H1 (cell line): ENCODE measurements at regions not wholly inside any gene's neighbourhood (a gene's known extent, or its start where the extent isn't known, plus 50 kb on each side); places are given as distances from the start of the nearest gene placed in this dataset.

Source experiments
- CTCF ChIA-PET: fragments of 300-600 bp; sonication (Branson Sonifier 250); formaldehyde crosslinking; loops from one replicate; lab custom pipeline; 2021; ENCODE audit not compliant: partially characterized antibody; lab: Charles Lee
- POLR2A ChIA-PET: fragments of 300-600 bp; sonication (Branson Sonifier 250); formaldehyde crosslinking; loops from one replicate; lab custom pipeline; 2021; ENCODE audit warnings: inconsistent platforms; ENCODE audit not compliant: partially characterized antibody; lab: Charles Lee
- DNase-seq, 2 experiments: peaks; one replicate each; pipeline versions ENCODE4 v3.0.0 to v3.0.0-alpha.2; 2010 to 2022; ENCODE audit warnings: low spot score in 2 of 2, low read depth in 1 of 2, mixed read lengths in 1 of 2
- FAIRE-seq: peaks from 2 replicates; lab custom pipeline; 2011; peaks lifted over from hg19 to GRCh38; lab: Jason Lieb, UNC
- H2AFZ ChIP-seq: 2 replicates; pipeline ENCODE4 v1.8.1; 2012; ENCODE audit warnings: low read length, inconsistent platforms
- H2AK5ac ChIP-seq: 2 replicates; pipeline ENCODE4 v1.6.1; 2013; ENCODE audit warnings: low read depth, low read length
- H2BK120ac ChIP-seq: replicated peaks from 2 replicates; pipeline ENCODE3; 2013; ENCODE audit warnings: low read depth, low read length, inconsistent platforms
- H2BK12ac ChIP-seq: 2 replicates; pipeline ENCODE4 v1.6.1; 2013; ENCODE audit warnings: low read depth, low read length
- H2BK15ac ChIP-seq: 2 replicates; pipeline ENCODE4 v1.6.1; 2013; ENCODE audit warnings: low read length
- H2BK20ac ChIP-seq: 2 replicates; pipeline ENCODE4 v1.6.1; 2013; ENCODE audit warnings: low read length
- H2BK5ac ChIP-seq: 2 replicates; pipeline ENCODE4 v1.6.1; 2013; ENCODE audit warnings: low read depth, low read length
- H3K14ac ChIP-seq: 2 replicates; pipeline ENCODE4 v1.6.1; 2013; ENCODE audit warnings: inconsistent platforms; ENCODE audit not compliant: insufficient read length
- H3K18ac ChIP-seq: 2 replicates; pipeline ENCODE4 v1.6.1; 2013; ENCODE audit warnings: low read length; ENCODE audit errors: extremely low read depth
- H3K23ac ChIP-seq: 2 replicates; pipeline ENCODE4 v1.6.1; 2013; ENCODE audit warnings: inconsistent platforms; ENCODE audit not compliant: insufficient read length
- H3K23me2 ChIP-seq: 2 replicates; pipeline ENCODE4 v1.6.1; 2013; ENCODE audit warnings: low read depth, low read length
- H3K27ac ChIP-seq: 2 replicates; pipeline ENCODE4 v1.6.1; 2011; ENCODE audit warnings: low read depth, low read length, inconsistent platforms
- H3K27me3 ChIP-seq, 4 experiments: replicated peaks in 1 of 4; 1 replicate in 1 of 4; 2 replicates in 3 of 4; pipeline versions ENCODE4 v1.6.1 to v1.8.1; 2011 to 2013; ENCODE audit warnings: low read length in 3 of 4, mild to moderate bottlenecking in 3 of 4, inconsistent platforms in 2 of 4, mixed read lengths in 2 of 4, moderate library complexity in 1 of 4; ENCODE audit not compliant: control insufficient read depth in 3 of 4, insufficient read depth in 3 of 4; ENCODE audit errors: extremely low read depth in 1 of 4
- H3K36me3 ChIP-seq, 4 experiments: 2 replicates each; pipeline versions ENCODE4 v1.6.1 to v1.8.1; 2011 to 2013; ENCODE audit warnings: mild to moderate bottlenecking in 4 of 4, low read length in 3 of 4, moderate library complexity in 2 of 4, control low read depth in 1 of 4, inconsistent platforms in 1 of 4; ENCODE audit not compliant: insufficient read depth in 4 of 4, control insufficient read depth in 2 of 4
- H3K4ac ChIP-seq: replicated peaks from 2 replicates; pipeline ENCODE3; 2013; ENCODE audit warnings: low read length, low read depth, mixed read lengths, inconsistent platforms; ENCODE audit not compliant: insufficient read length
- H3K4me1 ChIP-seq, 4 experiments: replicated peaks in 1 of 4; 1 replicate in 1 of 4; 2 replicates in 3 of 4; pipeline versions ENCODE4 v1.6.1 to v1.8.1; 2011 to 2013; ENCODE audit warnings: low read length in 3 of 4, inconsistent platforms in 2 of 4, mixed read lengths in 1 of 4; ENCODE audit not compliant: insufficient read depth in 4 of 4, control insufficient read depth in 3 of 4
- H3K4me2 ChIP-seq, 2 experiments: 2 replicates each; pipeline versions ENCODE4 v1.6.1 to v1.8.1; 2011 to 2013; ENCODE audit warnings: low read depth in 2 of 2, low read length in 2 of 2, control low read depth in 1 of 2, inconsistent platforms in 1 of 2, mild to moderate bottlenecking in 1 of 2; ENCODE audit not compliant: insufficient read depth in 1 of 2
- H3K4me3 ChIP-seq, 4 experiments: fragments of 200-600, 300-600 bp in 1 of 4; sonication (generic), shearing (Covaris generic), sonication (Bioruptor Twin) in 1 of 4; 2 replicates each; pipeline versions ENCODE4 v1.5.1 to v1.8.1; 2011 to 2016; ENCODE audit warnings: low read length in 4 of 4, low read depth in 3 of 4, control low read depth in 2 of 4, inconsistent platforms in 2 of 4, mild to moderate bottlenecking in 2 of 4, mixed read lengths in 1 of 4, moderate library complexity in 1 of 4; ENCODE audit not compliant: insufficient read depth in 2 of 4; ENCODE audit errors: extremely low read depth in 1 of 4
- H3K56ac ChIP-seq: replicated peaks from 2 replicates; pipeline ENCODE3; 2013; ENCODE audit warnings: low read depth, mild to moderate bottlenecking, mixed read lengths, low read length, inconsistent platforms; ENCODE audit not compliant: insufficient read length
- H3K79me1 ChIP-seq: 2 replicates; pipeline ENCODE4 v1.6.1; 2013; ENCODE audit warnings: low read depth, low read length, control low read depth
- H3K79me2 ChIP-seq, 2 experiments: 2 replicates each; pipeline versions ENCODE4 v1.6.1 to v1.8.1; 2012 to 2013; ENCODE audit warnings: low read length in 2 of 2, mild to moderate bottlenecking in 2 of 2, inconsistent platforms in 1 of 2; ENCODE audit not compliant: insufficient read depth in 2 of 2, control insufficient read depth in 1 of 2
- H3K9ac ChIP-seq, 4 experiments: replicated peaks in 1 of 4; 1 replicate in 1 of 4; 2 replicates in 3 of 4; pipeline versions ENCODE4 v1.6.1 to v1.8.1; 2011 to 2013; ENCODE audit warnings: low read depth in 3 of 4, low read length in 3 of 4, control low read depth in 2 of 4, mild to moderate bottlenecking in 2 of 4, moderate library complexity in 2 of 4, inconsistent platforms in 1 of 4; ENCODE audit errors: extremely low read depth in 1 of 4
- H3K9me3 ChIP-seq, 2 experiments: 2 replicates each; pipeline versions ENCODE4 v1.6.1 to v1.8.1; 2012 to 2013; ENCODE audit warnings: mild to moderate bottlenecking in 2 of 2, moderate library complexity in 2 of 2, control low read depth in 1 of 2, inconsistent platforms in 1 of 2, low read depth in 1 of 2, low read length in 1 of 2, mixed read lengths in 1 of 2; ENCODE audit not compliant: insufficient read depth in 2 of 2
- H4K20me1 ChIP-seq, 2 experiments: replicated peaks in 1 of 2; 2 replicates each; pipeline versions ENCODE3 to v1.8.1; 2011 to 2013; ENCODE audit warnings: inconsistent platforms in 2 of 2, low read length in 2 of 2, mild to moderate bottlenecking in 1 of 2; ENCODE audit not compliant: insufficient read depth in 2 of 2, control insufficient read depth in 1 of 2
- H4K5ac ChIP-seq: 2 replicates; pipeline ENCODE4 v1.6.1; 2013; ENCODE audit warnings: low read length, low read depth, mixed read lengths, inconsistent platforms; ENCODE audit not compliant: insufficient read length
- H4K8ac ChIP-seq: 2 replicates; pipeline ENCODE4 v1.8.0; 2013; ENCODE audit warnings: mild to moderate bottlenecking, moderate library complexity, low read length, inconsistent platforms; ENCODE audit not compliant: insufficient read depth; ENCODE audit errors: extremely low read depth
- H4K91ac ChIP-seq: replicated peaks from 2 replicates; pipeline ENCODE3; 2013; ENCODE audit warnings: low read length, mixed read lengths, inconsistent platforms; ENCODE audit not compliant: insufficient read length
- BCL11A ChIP-seq, 2 experiments: IDR thresholded peaks; one replicate each; pipeline ENCODE4 v1.6.1; 2011; ENCODE audit warnings: low read depth in 2 of 2, low read length in 2 of 2, mild to moderate bottlenecking in 2 of 2
- CBX5 ChIP-seq: fragments of 300-800, 300-1000 bp; sonication (generic); IDR thresholded peaks from 2 replicates; pipeline ENCODE4 v1.7.1; 2016; ENCODE audit warnings: antibody characterized with exemption, low read length, low read depth
- EP300 ChIP-seq, 2 experiments: IDR thresholded peaks; 1 replicate in 1 of 2; 2 replicates in 1 of 2; pipeline ENCODE4 v1.6.1; 2011 to 2012; ENCODE audit warnings: low read depth in 2 of 2, low read length in 2 of 2, mild to moderate bottlenecking in 2 of 2, borderline replicate concordance in 1 of 2, inconsistent platforms in 1 of 2, moderate library complexity in 1 of 2
- HDAC6 ChIP-seq: IDR thresholded peaks from one replicate; pipeline ENCODE4 v1.7.1; 2012; ENCODE audit warnings: low read depth, mild to moderate bottlenecking, inconsistent platforms, low read length, moderate library complexity
- KDM1A ChIP-seq: fragments of 200-600, 300-600 bp; sonication (generic); IDR thresholded peaks from 2 replicates; pipeline ENCODE4 v1.7.1; 2016; ENCODE audit warnings: mild to moderate bottlenecking, low read length, borderline replicate concordance
- KDM5A ChIP-seq: fragments of 200-600 bp; IDR thresholded peaks from 2 replicates; pipeline ENCODE4 v1.7.1; 2012; ENCODE audit warnings: mild to moderate bottlenecking, low read length, inconsistent platforms, mixed read lengths
- TAF1 ChIP-seq: IDR thresholded peaks from 2 replicates; pipeline ENCODE4 v1.6.1; 2011; ENCODE audit warnings: mild to moderate bottlenecking, low read depth, low read length
- TAF7 ChIP-seq: optimal IDR thresholded peaks from 2 replicates; pipeline ENCODE3; 2011; ENCODE audit warnings: low read depth, mild to moderate bottlenecking, inconsistent platforms, low read length, moderate library complexity, borderline replicate concordance

DNA sequence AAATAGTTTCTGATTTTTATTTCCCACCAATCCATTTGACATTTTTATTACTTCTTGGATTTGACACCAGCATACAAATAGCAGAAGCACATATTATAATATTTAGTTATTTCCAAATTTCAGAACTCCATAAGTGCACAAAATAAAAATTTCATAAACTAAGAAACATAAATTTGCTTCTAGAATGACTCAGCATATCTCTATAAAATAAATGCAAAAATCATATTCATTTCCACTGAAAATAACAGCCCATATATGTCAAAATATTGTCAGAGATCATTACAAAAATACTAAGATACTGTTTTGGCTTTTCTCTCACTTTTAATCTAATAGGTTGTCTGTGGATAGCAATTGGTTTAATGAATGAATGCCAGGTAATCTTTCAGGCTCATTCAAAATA, 1654.2 kb downstream of the PCDH19 start:
- H2AFZ ChIP-seq: no peak overlapping the region
- no peak overlapping the region for H3K4me3 ChIP-seq
- H3K23me2 ChIP-seq: no peaks in the 10 kb centered on the region
- H2BK5ac ChIP-seq: no peak overlapping the region
- no peak overlapping the region for H3K4ac ChIP-seq
- no peak overlapping the region for H4K5ac ChIP-seq
- no peak overlapping the region for H3K4me2 ChIP-seq
- H4K91ac ChIP-seq: no peak overlapping the region
- ChIA-PET CTCF (no interaction called here), POLR2A (no interaction called here)
- H2BK15ac ChIP-seq: no peak overlapping the region
- H3K9me3 ChIP-seq: peaks cover 0 to 9% of the 10 kb centered on the region in 2 experiments; a peak in 1 of 4 replicates
- H3K27me3 ChIP-seq: no peaks in the 10 kb centered on the region
- no peak overlapping the region for H3K18ac ChIP-seq
- FAIRE-seq: no peak
- peaks cover 0 to 9% (median 3%) of the 10 kb centered on the region in 4 experiments; a peak in 4 of 8 replicates for H3K36me3 ChIP-seq
- no peak overlapping the region for H2BK20ac ChIP-seq
- no peak overlapping the region for H2AK5ac ChIP-seq
- no peak overlapping the region for H3K9ac ChIP-seq
- H4K8ac ChIP-seq: no peak overlapping the region
- H2BK12ac ChIP-seq: no peak overlapping the region
- no peak for DNase-seq
- H3K14ac ChIP-seq: no peak overlapping the region
- H3K79me1 ChIP-seq: no peaks in the 10 kb centered on the region
- H3K56ac ChIP-seq: no peak overlapping the region
- no peaks in the 10 kb centered on the region for H3K4me1 ChIP-seq
- no peak for TF ChIP-seq CBX5
- no peak for TF ChIP-seq KDM5A
- no peak for TF ChIP-seq HDAC6
- TF ChIP-seq KDM1A: no peak
- TF ChIP-seq EP300 (IDR thresholded peaks at IDR 0.05; ENCODE audit: borderline replicate concordance in 1 of 2, low read depth in 2 of 2, low read length in 2 of 2): no peak
- no peak for TF ChIP-seq TAF1
- no peak for TF ChIP-seq TAF7
- TF ChIP-seq BCL11A (IDR thresholded peaks at IDR 0.05; ENCODE audit: low read depth in 2 of 2, low read length in 2 of 2): no peak
- TF ChIP-seq, all 59 proteins: peak for 0
- no peak overlapping the region for H2BK120ac ChIP-seq
- H3K27ac ChIP-seq: no peak overlapping the region
- no peak overlapping the region for H3K23ac ChIP-seq
- H4K20me1 ChIP-seq: no peaks in the 10 kb centered on the region
- no peaks in the 10 kb centered on the region for H3K79me2 ChIP-seq
